ENCODE measurements at regions not wholly inside any gene's neighbourhood (a gene's known extent, or its start where the extent isn't known, plus 50 kb on each side); places are given as distances from the start of the nearest gene placed in this dataset.
"Not testable (repeated sequence)": the region's sequence is repeated elsewhere in the genome, so short reads cannot be mapped to it uniquely, and the experiment has no call there.

- no peak for DNase-seq
Observed at GRCh38 chr1:83064589-83065242, 934.2 kb downstream of the TTLL7 start.

DNA sequence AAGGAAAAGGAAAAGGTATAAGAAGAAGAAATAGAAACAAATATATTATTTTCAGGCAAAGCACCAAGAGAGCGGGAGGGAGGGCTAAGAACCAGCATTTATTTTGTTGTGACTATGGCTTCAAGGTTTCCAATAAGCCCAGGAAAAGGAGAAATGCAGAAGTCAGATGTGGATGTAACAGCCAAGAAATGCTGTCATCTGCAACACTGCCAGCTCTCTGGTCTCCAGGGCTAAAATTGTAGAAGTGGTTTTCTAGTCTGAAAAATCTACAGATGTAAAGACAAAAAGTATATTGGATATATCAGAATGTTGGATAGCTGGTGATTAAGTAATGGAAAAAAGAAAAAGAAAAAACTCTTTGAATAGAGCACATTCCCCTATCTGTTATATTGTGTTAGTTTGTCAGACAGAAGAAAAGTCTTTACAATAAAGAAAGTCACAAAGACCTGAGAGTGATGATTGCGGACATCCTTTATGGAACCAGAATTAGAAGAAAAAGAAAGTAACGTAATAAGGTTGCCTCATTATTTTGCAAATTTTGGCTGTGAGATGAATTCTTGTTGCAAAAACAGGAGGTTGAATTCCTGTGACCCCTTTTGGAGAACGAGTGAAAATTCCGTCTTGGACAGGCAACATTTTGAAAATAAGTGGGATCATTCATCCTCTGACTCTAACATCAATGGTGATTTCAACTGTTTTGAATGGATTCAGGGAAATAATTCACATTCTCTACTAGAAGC, 938.1 kb downstream of the TTLL7 start:
- no peak for DNase-seq

GRCh38 chr1:83060221-83060620, 938.7 kb downstream of the TTLL7 start:
- DNase-seq: no peak

DNA sequence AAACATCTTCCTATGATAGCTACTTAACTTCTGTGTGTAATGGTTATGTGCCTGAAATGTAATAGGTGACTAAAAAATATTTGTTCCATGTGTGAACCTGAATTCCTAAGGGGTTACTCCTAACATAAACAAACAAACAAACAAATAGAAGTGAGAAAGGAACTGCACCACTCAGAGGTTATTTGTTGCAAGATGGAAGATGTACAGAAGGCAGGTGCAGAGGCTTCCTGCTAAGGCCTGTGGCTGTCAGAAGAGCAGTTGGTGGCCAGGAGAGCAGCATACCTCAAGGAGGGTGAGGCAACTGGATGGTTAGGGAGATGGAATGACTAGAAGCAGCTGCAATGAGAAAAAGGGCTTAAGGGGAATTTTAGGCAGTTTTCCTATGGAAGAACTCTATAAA, 940.6 kb downstream of the TTLL7 start:
- DNase-seq: no peak

DNA sequence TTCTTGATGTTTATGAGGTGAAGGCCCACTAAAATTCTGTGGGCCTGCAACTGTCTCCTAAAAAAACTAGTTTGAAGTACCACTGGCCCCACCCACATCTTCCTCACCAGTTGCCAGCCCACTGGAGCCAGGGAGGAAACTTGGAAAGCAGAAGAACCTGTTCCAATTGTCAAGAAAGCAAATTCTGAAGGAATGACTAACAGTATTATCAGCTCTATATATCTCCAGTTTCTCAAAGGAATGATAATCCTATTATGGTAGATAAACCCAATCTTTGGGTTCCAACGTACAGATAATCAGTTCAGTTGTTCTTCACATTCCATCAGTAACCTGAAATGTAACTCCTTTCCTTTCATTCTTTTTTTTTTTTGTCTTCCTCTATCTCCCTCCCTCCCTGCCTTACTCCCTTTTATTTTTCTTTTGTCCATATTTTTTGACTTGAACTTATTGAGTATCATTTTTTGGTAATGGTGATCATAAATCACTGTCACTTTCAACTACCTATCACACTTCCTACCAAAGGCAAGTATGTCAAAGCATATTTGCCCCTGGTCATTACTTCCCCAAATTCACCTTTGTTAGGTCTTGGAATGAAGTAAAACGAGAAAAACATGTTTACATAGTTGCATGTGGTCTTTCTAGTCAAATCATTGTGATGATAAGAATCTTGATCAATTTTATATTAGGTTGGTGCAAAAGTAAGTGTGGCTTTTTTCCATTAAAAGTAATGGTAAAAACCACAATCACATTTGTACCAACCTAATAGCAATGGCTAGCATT, 943.4 kb downstream of the TTLL7 start:
- DNase-seq: no peak

GRCh38 chr1:83053446-83053845, 945.5 kb downstream of the TTLL7 start:
- no peak for DNase-seq

DNA sequence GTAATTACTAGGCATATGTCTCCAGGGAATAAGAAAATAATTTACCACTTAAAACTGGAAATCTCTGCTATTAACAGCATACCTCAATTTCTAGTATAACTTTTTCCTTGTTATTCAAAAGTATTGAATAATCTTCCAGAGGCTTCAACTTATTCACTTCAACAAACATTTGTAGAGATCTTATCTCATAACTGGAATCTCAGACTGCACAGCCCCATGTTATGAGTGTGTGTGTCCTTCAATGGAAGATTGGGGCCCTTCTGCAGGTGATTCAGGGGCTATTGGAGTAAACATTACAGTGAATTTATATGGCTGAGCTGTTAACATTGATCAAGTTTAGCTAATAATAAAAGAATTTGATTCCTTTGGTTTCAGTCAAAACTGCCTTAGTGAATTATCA, 946.1 kb downstream of the TTLL7 start:
- DNase-seq: no peak

DNA sequence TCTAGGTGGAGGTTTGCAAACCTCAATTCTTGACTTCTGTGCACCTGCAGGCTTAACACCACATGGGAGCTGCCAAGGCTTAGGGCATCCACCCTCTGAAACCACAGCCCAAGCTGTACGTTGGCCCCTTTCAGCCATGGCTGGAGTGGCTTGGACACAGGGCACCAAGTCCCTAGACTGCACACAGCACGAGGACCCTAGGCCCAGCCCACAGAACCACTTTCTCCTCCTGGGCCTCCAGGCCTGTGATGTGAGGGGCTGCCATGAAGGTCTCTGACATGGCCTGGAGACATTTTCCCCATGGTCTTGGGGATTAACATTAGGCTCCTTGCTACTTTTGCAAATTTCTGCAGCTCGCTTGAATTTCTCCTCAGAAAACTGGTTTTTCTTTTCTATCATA, 947.9 kb downstream of the TTLL7 start:
- DNase-seq: not testable (repeated sequence)

GRCh38 chr1:83043244-83043643, 955.7 kb downstream of the TTLL7 start:
- no peak for DNase-seq

DNA sequence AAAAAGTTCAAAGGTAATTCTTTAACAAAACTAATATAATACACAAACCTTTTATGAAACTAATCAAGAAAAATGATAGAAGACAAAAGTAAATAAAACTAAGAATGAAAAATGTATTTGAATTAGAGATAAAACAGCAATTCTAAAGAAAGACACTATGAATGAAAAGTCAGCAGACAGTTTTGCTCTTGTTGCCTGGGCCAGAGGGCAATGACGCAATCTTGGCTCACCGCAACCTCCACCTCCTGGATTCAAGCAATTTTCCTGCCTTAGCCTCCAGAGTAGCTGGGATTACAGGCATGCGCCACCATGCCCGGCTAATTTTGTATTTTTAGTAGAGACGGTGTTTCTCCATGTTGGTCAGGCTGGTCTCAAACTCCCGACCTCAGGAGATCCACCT, 959.8 kb downstream of the TTLL7 start:
- DNase-seq: not testable (repeated sequence)

DNA sequence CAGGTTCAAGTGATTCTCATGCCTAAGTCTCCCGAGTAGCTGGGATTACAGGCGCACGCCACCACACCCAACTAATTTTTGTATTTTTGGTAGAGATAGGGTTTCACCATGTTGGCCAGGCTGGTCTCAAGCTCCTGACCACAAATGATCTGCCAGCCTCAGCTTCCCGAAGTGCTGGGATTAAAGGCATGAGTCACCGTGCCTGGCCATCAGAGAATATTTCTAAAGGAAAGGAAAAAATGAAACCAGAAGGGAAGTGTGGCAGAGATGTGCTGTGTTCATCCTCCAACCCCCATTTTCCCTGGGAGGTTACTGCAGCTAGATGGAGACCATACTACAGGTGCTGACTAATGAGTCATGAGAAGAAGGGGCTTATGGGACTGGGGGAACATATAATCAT, 964.1 kb downstream of the TTLL7 start:
- DNase-seq: no peak

DNA sequence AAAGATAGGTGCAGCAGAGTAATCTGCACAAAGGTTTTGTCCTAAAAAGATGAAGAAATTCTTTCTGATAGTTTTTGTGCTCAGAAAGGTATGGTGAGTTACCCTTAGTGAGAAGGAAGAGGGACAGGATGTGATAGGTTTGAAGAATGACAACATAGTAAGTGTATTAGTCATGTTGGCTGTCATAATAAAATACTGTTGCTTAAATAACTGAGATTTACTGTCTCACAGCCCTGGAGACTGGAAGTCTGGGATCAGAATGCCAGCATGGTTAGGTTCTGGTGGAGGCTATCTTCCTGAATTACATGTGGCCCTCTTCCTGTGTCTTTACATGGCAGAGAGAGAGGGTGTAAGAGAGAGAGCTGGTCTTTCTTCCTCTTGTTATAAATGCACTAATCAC, 965.2 kb downstream of the TTLL7 start:
- no peak for DNase-seq

DNA sequence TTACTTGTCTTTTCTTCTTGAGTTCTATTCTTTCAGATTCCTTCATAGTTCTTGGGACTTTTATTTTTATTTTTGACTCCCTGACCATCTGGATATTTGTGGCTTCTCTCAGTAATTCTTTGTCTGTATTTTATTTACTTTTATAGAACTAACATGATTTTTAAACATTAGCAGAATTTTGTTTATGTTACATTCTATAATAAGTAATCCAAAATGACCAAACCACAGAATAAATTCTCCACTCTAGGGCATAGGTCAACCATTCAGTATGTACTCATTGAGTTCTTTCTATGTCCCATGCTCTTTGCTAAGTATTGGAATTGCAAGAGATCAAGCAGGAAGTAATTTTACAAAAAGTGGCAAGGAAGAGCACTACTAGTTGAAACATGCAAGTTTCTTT, 969.0 kb downstream of the TTLL7 start:
- DNase-seq: no peak

DNA sequence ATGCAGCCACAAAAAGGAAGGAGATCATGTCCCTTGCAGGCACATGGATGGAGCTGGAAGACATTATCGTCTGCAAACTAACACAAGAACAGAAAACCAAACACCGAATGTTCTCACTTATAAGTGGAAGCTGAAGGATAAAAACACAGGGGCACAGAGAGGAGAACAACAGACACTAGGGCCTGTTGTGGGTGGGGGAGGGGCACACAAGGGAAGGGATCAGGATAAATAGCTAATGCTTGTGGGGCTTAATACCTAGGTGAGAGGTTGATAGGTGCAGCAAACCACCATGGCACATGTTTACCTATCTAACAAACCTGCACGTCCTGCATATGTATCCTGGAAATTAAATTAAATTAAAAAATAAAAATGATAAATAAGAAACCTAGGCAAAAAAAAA, 969.9 kb downstream of the TTLL7 start:
- DNase-seq: no peak

GRCh38 chr1:83028467-83028866, 970.5 kb downstream of the TTLL7 start:
- DNase-seq: no peak

DNA sequence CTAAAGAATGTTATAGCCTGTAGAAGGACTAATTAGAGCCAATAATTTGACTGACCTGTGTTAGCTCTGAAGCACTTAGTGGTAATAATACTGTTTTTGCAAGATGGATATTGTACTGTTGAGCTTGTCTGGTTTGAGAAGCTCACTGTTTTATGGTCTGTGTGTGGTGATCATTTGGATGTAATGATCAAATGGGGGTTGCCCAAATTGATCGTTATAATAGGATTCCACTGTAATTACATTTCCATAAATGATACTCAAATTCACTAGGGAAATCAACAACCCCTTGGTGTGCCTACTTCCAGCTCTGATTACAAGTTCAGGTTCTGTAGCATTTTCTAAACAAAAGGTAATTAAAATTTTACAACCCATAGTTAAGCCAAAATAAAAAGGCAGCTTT, 971.4 kb downstream of the TTLL7 start:
- no peak for DNase-seq

DNA sequence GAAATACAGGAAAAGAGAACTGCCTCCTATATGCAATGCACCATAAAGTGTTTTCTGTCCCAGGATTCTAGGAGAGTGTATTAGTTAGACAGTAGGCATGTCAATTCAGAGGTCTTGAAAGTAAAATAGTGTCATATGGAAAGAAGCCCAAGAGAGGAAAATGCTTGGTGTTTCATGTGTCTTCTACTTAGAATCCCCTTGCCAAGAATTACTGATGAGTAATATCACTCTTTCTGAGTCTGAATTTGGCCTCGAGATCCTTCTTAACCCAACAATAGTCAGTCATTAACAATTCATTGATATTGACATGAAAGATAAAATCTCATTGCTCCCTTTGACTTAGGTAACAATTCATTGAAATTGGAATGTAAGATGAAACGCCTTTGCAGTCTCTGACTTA, 972.2 kb downstream of the TTLL7 start:
- DNase-seq: no peak

- no peak for DNase-seq
Observed at GRCh38 chr1:83024251-83024767, 974.6 kb downstream of the TTLL7 start.

DNA sequence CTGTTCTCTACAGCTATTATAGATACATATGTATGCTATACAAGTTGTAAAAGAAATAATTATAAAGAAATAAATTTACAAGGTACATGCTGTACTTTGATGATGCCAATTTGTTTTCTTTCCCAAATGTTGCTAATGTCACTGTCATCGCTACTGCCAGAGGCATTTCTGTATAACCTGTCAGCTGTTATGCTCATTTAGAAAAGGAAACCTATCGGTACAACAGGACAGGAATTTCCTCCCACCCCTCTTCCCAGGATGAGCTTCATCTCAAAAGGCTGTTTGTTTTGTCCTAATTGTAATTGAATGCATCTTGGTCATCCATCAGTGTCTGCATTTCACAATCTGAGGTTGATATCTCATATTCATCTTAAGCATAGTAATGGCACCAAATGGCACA, 975.7 kb downstream of the TTLL7 start:
- no peak for DNase-seq

GRCh38 chr1:83022206-83022605, 976.7 kb downstream of the TTLL7 start:
- no peak for DNase-seq

DNA sequence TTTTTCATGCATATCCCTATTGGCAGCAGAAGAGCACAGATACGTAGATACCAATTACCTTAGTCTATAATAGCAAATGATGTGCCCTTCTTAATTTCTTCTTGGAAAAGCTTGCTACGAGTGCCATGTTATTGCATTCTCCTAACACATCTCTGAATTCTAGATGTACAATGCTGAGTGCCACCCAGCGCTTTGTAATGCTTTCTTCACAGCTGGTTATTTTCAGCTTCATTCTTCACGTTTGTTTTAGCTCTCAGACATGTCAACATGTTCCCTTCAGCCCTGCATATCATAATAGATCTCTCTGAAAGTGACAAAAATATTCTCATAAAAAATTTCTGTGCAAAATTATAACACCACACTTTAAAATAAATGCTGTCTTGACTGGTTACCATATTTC, 981.2 kb downstream of the TTLL7 start:
- DNase-seq: no peak

DNA sequence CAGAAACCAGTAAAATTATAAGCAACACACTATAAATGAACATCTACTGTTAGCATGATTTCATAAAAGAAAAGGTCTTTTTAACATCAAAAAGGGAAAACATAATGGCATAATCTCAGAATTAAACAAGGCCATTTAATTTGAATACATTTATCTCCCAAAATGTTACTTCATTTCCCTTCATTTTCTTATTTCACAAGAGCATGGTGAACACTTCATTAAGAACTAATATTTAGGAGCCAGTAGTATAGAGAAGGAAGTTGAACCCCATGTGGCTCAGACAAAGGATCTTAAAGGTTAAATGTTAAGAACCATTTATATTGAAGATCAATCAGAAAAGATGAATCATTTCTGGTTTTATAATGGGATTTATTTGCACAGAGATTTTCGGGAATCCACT, 981.7 kb downstream of the TTLL7 start:
- no peak for DNase-seq

DNA sequence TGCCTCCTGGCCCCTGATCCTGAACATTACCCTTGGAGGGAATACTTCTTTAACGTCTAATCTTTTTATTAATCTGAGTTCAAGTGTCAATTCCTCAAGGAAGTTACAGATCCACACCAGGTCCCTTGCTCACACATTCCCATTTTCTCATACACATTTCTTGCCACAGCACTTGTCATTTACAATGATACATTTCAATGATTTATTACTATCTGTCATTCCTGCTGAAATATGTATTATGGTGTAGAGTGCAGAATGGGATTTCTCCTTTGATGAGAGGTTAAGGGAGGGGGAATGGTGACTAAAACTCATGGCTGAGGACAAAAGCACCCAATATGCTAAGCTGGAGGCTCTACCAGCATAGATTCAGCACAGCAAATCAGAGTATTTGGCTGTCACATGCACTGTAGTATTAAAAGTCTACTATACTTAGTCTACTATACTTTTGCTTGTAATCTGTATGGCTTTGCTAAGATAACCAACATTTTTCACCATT, 982.5 kb downstream of the TTLL7 start:
- no peak for DNase-seq

GRCh38 chr1:83015163-83015562, 983.8 kb downstream of the TTLL7 start:
- DNase-seq: no peak

Data from DMS 273 treated with DMSO at 0.1 percent for 48 hours (cell line).